ENCODE measurements at regions not wholly inside any gene's neighbourhood (a gene's known extent, or its start where the extent isn't known, plus 50 kb on each side); places are given as distances from the start of the nearest gene placed in this dataset.

DNA sequence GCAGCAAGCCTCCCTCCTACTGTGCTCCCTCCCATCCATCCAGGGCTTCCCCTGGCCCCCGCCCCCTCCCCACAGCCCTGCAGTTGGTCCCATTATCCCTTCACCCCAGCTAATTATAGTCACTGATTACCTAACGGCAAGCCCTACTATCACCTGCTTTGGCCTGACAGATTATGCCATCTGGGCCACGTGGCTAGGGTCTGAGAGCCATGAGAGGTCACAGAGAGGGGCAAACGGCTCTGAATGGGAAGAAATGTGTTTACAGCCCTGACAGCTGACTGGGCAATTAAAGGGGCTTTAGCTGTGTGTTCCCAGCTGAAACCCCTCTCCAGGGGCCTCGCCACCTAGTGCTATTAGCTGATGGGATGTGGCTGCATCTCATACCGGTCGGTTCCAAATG lies 134.4 kb upstream of the CPEB2 start:
- no peak overlapping the region for H2AFZ ChIP-seq (ENCODE audit: control insufficient read depth, low read length)
- H3K9ac ChIP-seq (ENCODE audit: control insufficient read depth, extremely low read depth, insufficient read depth, low read length): no peak overlapping the region
- H3K9me1 ChIP-seq (ENCODE audit: control insufficient read depth, extremely low read depth, insufficient read depth, low read length): no peaks in the 10 kb centered on the region
- H3K27ac ChIP-seq (ENCODE audit: control insufficient read depth, insufficient read depth, low read length): no peak overlapping the region
- TF ChIP-seq, protein P1, sequence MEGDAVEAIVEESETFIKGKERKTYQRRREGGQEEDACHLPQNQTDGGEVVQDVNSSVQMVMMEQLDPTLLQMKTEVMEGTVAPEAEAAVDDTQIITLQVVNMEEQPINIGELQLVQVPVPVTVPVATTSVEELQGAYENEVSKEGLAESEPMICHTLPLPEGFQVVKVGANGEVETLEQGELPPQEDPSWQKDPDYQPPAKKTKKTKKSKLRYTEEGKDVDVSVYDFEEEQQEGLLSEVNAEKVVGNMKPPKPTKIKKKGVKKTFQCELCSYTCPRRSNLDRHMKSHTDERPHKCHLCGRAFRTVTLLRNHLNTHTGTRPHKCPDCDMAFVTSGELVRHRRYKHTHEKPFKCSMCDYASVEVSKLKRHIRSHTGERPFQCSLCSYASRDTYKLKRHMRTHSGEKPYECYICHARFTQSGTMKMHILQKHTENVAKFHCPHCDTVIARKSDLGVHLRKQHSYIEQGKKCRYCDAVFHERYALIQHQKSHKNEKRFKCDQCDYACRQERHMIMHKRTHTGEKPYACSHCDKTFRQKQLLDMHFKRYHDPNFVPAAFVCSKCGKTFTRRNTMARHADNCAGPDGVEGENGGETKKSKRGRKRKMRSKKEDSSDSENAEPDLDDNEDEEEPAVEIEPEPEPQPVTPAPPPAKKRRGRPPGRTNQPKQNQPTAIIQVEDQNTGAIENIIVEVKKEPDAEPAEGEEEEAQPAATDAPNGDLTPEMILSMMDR (optimal IDR thresholded peaks at IDR 0.05 in 1 of 3, IDR thresholded peaks at IDR 0.05 in 1 of 3, conservative IDR thresholded peaks at IDR 0.05 in 1 of 3; ENCODE audit: extremely low read depth in 1 of 3, insufficient read depth in 2 of 3, low read length in 3 of 3): no peak
- no peak for TF ChIP-seq EZH2 (IDR thresholded peaks at IDR 0.05; ENCODE audit: low read length)
- H3K9me3 ChIP-seq (ENCODE audit: control insufficient read depth, low read depth, low read length): no peaks in the 10 kb centered on the region
- dilution Hi-C loops (cut with MboI; ENCODE audit: extremely low pct_ligation_motif_present, low sequenced_read_pairs): no loop called here
- H4K20me1 ChIP-seq (ENCODE audit: control insufficient read depth, extremely low read depth, insufficient read depth, low read length): no peaks in the 10 kb centered on the region
- H3K79me2 ChIP-seq (ENCODE audit: control insufficient read depth, insufficient read depth, low read length): no peaks in the 10 kb centered on the region
- peaks cover 19% of the 10 kb centered on the region for H3K4me1 ChIP-seq (ENCODE audit: control insufficient read depth, extremely low read depth, insufficient read depth, low read length)
- no peak overlapping the region for H3K4me2 ChIP-seq (ENCODE audit: control insufficient read depth, extremely low read depth, insufficient read depth, low read depth, low read length)
- H3K27me3 ChIP-seq (ENCODE audit: control insufficient read depth, extremely low read depth, insufficient read depth, low read length): no peaks in the 10 kb centered on the region
- DNase-seq (ENCODE audit: low read depth, low spot score): no peak
- H3K36me3 ChIP-seq (ENCODE audit: control insufficient read depth in 2 of 2, extremely low read depth in 1 of 2, insufficient read depth in 2 of 2, low read length in 2 of 2): no peaks in the 10 kb centered on the region
- FAIRE-seq: no peak
- no peak overlapping the region for H3K4me3 ChIP-seq (ENCODE audit: control insufficient read depth in 2 of 3, extremely low read depth in 1 of 3, insufficient read depth in 2 of 3, low read depth in 1 of 3, low read length in 3 of 3)

DNA sequence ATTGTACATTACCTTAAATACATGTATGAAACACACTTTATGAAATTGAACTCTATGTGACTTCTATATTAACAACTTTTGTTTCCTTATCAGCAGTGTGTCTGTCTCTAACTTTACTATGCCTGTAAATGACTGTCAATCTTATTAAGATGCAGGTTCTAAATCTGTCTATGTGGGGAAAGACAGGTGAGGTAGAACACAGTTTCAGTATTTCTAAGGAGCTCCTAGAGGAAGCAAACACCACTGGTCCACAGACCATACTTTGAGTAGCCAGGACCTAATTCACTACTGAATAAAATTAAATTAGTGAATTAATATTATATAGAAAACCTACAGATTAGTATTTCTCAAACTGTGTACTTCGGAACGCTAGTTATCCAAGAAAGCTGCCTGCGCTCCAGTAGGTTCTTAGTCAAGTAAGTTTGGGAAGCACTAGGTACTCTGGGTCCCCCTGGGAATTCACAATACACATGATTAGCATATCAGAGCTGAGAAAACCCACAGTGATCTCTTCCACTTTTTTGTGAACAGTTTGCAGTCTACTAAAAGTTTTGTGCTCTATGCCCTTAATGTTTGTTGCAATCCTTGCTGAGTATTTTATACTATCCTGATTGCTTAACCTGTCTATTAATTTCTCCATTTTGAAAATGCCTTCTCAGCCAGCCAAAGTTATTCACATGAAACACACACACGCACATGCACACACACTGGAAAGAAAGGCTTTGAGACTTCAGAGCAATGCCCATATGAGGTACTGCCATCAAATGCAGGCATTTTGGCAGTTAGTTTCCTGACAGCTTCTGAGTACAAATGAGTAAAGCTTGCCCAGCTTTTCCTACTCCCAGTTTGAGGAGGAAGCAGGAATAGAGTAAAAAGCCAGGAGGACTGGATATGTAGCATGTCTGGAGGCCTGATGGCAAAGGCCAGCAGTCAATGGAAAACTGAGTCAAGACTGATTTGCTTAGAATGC lies 133.6 kb upstream of the CPEB2 start:
- Histone ChIP-seq H3K4me2 (ENCODE audit: control insufficient read depth, extremely low read depth, insufficient read depth, low read depth, low read length) (no peak overlapping the region), H3K4me1 (ENCODE audit: control insufficient read depth, extremely low read depth, insufficient read depth, low read length) (peaks cover 19% of the 10 kb centered on the region), H4K20me1 (ENCODE audit: control insufficient read depth, extremely low read depth, insufficient read depth, low read length) (no peaks in the 10 kb centered on the region), H2AFZ (ENCODE audit: control insufficient read depth, low read length) (no peak overlapping the region), H3K9me3 (ENCODE audit: control insufficient read depth, low read depth, low read length) (no peaks in the 10 kb centered on the region), H3K27ac (ENCODE audit: control insufficient read depth, insufficient read depth, low read length) (no peak overlapping the region), H3K4me3 (ENCODE audit: control insufficient read depth in 2 of 3, extremely low read depth in 1 of 3, insufficient read depth in 2 of 3, low read depth in 1 of 3, low read length in 3 of 3) (no peak overlapping the region), H3K27me3 (ENCODE audit: control insufficient read depth, extremely low read depth, insufficient read depth, low read length) (no peaks in the 10 kb centered on the region), H3K36me3 (ENCODE audit: control insufficient read depth in 2 of 2, extremely low read depth in 1 of 2, insufficient read depth in 2 of 2, low read length in 2 of 2) (no peaks in the 10 kb centered on the region), H3K79me2 (ENCODE audit: control insufficient read depth, insufficient read depth, low read length) (no peaks in the 10 kb centered on the region), H3K9me1 (ENCODE audit: control insufficient read depth, extremely low read depth, insufficient read depth, low read length) (no peaks in the 10 kb centered on the region), H3K9ac (ENCODE audit: control insufficient read depth, extremely low read depth, insufficient read depth, low read length) (no peak overlapping the region)
- TF ChIP-seq EZH2 (IDR thresholded peaks at IDR 0.05; ENCODE audit: low read length): no peak
- TF ChIP-seq, protein P1 (optimal IDR thresholded peaks at IDR 0.05 in 1 of 3, IDR thresholded peaks at IDR 0.05 in 1 of 3, conservative IDR thresholded peaks at IDR 0.05 in 1 of 3; ENCODE audit: extremely low read depth in 1 of 3, insufficient read depth in 2 of 3, low read length in 3 of 3): no peak
- dilution Hi-C loops (cut with MboI; ENCODE audit: extremely low pct_ligation_motif_present, low sequenced_read_pairs): no loop called here
- FAIRE-seq: no peak
- no peak for DNase-seq (ENCODE audit: low read depth, low spot score)
